Epithelial cell of proximal tubule (primary cell): ENCODE measurements at regions not wholly inside any gene's neighbourhood (a gene's known extent, or its start where the extent isn't known, plus 50 kb on each side); places are given as distances from the start of the nearest gene placed in this dataset.
"Not testable (repeated sequence)": the region's sequence is repeated elsewhere in the genome, so short reads cannot be mapped to it uniquely, and the experiment has no call there.

Source experiments
- DNase-seq: peaks from one replicate; pipeline ENCODE4 v3.0.0-alpha.2; 2011; ENCODE audit warnings: low read depth
- H3K4me3 ChIP-seq: 2 replicates; pipeline ENCODE4 v1.5.1; 2011; ENCODE audit warnings: low read depth, mild to moderate bottlenecking, low read length
- TF ChIP-seq, protein P1 (sequence below): conservative IDR thresholded peaks from 2 replicates; pipeline ENCODE4 v1.5.1; 2012; ENCODE audit warnings: low read depth, mild to moderate bottlenecking, low read length

DNA sequence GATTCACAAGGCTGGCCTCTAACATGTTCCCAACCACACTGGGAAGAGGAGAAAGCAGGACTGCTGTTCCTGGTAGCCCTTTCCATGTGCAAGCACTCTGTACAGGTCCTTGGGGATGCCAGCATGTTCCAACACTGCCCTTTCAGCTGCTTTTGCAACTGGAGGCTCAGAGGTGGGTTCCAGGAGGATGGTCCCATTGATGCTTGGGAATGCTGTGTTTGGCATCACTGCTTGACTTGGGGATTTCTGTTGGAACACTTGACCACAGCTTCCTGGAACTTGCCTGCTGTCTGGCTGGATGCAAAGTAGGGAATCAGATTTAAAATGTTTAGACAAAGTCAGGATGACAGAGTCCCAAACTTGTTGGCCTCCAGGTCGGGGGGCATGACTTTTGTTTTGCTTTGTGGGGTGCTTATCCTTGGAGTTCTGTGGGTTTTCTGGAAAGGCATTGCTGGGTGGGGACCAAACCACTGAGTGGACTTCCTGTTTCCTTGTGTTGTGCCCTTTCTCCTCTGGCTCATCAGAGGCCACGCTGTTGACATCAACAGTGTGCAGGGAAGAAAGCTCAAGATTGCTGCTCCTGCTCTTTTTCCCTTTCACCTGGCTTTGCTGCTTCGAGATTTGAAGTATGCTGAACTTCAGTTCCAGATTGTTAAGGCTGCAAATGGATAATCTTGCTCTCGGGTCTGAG lies 148.5 kb upstream of the RPS23 start:
- H3K4me3 ChIP-seq = no peak overlapping the region
- DNase-seq = no peak
- TF ChIP-seq, protein P1, sequence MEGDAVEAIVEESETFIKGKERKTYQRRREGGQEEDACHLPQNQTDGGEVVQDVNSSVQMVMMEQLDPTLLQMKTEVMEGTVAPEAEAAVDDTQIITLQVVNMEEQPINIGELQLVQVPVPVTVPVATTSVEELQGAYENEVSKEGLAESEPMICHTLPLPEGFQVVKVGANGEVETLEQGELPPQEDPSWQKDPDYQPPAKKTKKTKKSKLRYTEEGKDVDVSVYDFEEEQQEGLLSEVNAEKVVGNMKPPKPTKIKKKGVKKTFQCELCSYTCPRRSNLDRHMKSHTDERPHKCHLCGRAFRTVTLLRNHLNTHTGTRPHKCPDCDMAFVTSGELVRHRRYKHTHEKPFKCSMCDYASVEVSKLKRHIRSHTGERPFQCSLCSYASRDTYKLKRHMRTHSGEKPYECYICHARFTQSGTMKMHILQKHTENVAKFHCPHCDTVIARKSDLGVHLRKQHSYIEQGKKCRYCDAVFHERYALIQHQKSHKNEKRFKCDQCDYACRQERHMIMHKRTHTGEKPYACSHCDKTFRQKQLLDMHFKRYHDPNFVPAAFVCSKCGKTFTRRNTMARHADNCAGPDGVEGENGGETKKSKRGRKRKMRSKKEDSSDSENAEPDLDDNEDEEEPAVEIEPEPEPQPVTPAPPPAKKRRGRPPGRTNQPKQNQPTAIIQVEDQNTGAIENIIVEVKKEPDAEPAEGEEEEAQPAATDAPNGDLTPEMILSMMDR = no peak

DNA sequence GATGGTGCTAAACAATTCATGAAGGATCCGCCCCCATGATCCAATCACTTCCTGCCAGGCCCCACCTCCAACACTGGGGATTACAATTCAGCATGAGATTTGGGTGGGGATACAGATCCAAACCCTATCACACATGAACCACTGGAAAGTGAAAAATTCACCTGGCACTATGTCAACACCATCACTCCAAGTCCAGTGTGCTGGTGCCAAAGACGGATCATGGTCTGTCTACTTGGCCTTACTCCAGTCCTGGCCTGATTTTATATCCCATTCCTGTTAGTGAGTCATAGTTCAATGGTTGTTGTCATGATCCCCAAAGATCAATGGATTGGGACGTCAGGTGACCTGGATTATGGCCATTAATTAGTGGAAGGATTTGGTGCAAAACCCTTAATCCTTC lies 147.4 kb upstream of the RPS23 start:
- DNase-seq = no peak
- H3K4me3 ChIP-seq = no peak overlapping the region
- TF ChIP-seq, protein P1 = no peak

DNA sequence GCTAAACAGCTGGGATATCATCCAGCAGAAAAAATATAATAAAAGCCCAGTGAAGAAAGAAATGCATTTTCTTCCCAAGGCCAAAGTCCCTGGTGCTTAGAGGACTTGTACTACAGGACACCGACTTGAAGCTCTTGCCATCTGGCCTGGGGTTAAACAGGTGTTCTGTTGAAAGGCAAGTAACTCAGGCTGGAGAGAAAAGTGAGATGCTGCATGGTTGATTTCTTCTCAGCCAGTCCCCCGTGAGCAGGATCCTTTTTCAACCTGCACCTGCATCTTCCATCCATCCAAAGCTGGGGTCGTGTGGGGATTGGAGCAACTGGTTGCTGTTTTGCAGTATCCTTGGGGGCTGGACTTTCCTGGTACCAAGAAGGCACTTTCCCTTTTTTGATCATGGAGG lies 146.1 kb upstream of the RPS23 start:
- TF ChIP-seq, protein P1 = no peak
- no peak overlapping the region for H3K4me3 ChIP-seq
- no peak for DNase-seq

DNA sequence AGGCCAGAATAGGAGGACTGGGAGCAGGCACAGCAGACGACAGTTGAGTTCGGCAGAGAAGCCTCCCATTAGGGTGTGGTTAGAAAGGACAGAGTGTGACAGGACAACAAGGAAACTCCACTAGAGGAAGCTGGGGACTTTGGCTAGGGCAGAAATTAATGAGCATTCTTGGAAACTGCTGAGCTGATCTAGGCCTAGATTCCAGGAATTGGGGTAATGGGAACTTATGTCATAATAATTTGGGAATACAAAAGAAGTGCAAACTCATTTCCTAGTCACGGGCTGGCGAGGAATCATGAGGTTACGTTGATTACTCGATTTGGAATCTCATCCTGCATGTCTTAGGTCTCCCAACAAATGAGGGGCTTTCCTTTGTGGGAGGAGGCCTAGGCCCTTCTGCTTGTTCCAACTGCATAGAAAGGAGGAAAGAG lies 144.6 kb upstream of the RPS23 start:
- DNase-seq = no peak
- no peak overlapping the region for H3K4me3 ChIP-seq
- TF ChIP-seq, protein P1 = no peak

DNA sequence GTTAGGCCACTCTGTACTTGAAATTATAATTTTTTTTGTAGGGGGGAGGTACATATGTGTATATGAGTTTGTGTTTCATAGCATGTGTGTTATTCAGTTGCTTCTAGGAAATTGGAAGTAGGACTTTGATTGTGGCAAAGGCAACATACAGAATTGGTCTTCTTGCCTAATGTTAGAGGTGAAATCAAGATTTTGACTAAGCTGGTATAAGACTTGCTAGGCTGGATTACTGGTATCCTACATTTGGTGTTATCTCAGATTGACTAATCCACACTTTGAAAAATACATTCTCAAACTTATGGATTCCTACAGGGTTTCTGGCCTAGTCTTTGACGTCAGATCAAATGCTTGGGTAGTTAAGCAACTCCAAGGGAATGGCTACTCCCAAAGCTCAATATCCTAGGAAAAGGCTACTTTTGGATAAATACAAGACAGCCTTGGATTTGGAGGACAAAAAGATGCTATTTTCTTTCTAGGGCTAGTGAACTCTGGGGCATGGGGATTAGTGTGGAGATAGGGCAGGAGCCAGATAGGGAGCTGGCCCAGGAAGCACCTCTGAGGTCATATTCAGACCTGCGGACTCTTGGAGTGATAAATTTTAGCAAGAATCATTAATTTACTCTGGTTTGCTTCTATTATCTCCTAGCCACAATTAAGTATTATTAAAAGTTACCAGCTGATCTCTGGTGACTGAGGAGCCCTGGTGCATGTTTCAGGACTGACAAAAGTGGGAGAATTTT lies 144.0 kb upstream of the RPS23 start:
- TF ChIP-seq, protein P1 = no peak
- H3K4me3 ChIP-seq = no peak overlapping the region
- DNase-seq = no peak

DNA sequence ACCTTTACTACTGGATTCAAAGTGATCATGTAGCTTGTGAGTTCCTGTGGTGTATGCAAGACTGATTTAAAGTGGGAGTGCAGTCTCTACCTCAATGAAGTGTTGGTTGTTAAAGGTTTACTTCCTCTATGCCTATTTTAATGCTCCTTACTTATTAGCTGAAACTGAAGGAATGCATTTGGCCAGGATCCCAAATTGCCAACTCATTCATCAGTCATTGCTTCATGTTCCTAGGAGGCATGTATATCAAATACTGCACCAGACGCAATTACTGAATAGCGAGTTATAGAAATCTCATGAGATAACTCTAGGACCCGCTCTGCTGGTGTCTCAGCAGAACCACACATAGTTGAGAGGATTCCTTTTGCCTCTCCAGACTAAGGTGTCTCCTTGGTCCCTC lies 143.0 kb upstream of the RPS23 start:
- DNase-seq = peak; percentile 60
- TF ChIP-seq, protein P1 = peak; percentile 23
- H3K4me3 ChIP-seq = no peak overlapping the region

DNA sequence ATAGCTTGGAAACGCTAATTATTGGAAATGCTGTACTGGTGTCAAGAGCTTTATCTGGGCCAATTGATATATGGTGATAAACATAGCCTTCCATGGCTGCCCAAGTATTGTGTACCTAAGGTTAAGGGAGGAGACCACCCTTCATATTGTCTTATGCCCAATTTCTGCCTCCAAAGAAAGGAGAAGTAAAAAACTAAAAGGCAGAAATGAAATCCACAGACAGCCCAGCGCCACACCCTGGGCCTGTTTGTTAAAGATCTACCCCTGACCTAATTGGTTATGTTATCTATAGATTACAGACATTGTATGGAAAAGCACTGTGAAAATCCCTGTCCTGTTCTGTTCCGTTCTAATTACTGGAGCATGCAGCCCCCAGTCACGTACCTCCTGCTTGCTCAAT lies 142.4 kb upstream of the RPS23 start:
- not testable (repeated sequence) for H3K4me3 ChIP-seq, DNase-seq
